ENCODE measurements at regions not wholly inside any gene's neighbourhood (a gene's known extent, or its start where the extent isn't known, plus 50 kb on each side); places are given as distances from the start of the nearest gene placed in this dataset.
A peak's percentile ranks its signal among the peaks of the same experiment; 100 is the strongest.
"Not testable (repeated sequence)": the region's sequence is repeated elsewhere in the genome, so short reads cannot be mapped to it uniquely, and the experiment has no call there.

DNA sequence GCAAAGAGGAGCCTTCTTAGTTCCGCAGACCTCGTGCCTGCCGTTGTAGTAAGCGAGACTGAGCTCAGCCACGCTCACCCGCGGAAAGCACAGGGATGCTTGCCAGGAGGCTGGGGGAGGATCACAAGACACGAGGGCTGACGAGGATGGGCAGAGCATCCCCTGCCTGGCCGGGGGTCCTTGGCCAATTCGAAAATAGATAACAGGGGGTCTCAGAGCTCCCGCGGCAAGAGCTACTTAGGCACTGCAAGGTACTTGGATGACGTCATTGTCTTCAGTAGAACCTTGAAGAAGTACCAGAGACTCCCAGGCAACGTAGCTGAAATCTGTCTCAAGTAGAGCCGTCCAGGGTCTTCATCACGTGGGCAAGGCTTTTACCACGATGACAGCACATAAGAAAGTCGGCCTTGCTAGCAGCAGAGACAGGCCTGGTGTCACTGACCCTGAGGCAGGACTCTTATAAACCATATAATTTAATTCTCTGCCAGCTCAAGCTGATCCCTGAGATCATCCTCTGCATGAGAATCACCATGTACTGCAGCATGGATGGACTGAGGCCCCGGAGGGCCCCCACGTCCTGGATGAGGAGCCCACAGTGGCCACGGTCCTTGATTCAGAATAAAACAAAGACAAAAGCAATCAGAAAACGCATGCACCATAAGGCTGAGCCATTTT lies 81.9 kb downstream of the TMEM18 start:
- DNase-seq: no peak

DNA sequence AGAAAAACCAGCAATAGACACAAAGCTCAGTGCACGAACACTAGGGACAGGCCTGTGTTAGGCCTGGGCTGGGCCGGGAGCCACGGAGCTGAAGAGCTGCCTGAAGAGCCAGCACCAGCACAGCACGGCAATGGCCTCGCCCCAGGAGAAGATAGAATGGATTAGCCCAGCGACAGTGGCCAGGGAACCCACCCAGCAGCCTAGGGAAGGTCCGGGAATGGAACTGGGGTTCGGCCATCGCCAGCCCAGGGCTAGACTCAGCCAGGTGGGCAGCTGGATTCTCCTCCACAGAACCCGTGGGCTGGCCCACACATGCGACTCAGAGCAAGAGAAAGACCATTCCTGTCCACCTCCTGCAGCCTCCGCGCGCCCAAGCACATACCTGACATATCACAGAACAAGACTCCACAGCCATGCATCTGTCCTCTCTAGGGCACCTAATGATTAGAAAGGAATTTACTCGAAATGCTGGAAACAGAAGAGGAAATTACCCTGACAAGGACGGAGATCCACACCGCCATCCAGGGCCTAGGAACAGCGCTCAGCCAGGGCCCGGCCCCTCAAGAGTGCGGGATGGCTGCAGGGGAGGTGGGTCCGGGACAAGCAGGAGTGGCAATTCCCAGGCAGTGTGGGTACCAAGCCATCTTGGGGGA lies 82.8 kb downstream of the TMEM18 start:
- no peak for DNase-seq

- no peak for DNase-seq
Measured at GRCh38 chr2:593356-594026, 83.7 kb downstream of the TMEM18 start.

- no peak for DNase-seq
Measured at GRCh38 chr2:592737-593136, 84.5 kb downstream of the TMEM18 start.

DNA sequence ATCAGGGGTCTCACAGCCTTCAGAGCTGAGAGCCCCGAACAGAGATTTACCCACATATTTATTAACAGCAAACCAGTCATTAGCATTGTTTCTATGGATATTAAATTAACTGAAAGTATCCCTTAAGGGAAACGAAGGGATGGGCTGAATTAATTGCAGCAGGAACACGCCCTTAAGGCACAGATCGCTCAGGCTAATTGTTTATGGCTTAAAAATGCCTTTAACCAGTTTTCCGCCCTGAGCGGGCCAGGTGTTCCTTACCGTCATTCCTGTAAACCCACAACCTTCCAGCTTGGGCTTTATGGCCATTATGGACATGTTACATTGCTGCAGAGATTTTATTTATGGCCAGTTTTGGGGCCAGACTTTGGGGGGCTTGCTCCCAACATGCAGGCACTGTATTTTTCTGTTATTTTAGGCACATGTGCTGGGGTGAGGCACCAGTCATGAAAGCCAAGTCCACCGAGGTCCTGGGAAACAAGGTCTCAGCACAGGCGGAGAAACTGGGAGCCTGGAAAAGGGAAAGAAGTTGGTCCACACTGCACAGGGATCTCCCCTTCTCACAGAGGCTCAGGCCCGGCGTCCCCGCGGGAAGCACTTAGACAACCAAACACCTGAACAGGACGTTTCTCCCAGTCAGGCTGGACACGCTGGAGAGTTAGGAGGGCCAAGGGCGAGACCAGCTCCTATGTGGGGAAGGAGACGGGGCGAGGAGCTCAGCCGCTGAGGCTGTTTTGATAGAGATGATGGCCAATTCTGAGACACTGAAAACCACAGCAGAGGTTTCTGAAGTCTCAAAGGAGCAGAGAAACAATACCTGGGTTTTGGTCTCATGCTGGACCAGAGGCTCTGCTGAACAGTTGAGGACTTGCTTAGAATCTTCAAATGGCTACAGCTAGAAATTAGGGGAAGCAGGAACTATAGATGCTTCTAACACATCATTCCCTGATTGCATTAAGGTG lies 86.7 kb downstream of the TMEM18 start:
- DNase-seq: no peak

- DNase-seq: no peak
Measured at GRCh38 chr2:589281-590130, 87.7 kb downstream of the TMEM18 start.

DNA sequence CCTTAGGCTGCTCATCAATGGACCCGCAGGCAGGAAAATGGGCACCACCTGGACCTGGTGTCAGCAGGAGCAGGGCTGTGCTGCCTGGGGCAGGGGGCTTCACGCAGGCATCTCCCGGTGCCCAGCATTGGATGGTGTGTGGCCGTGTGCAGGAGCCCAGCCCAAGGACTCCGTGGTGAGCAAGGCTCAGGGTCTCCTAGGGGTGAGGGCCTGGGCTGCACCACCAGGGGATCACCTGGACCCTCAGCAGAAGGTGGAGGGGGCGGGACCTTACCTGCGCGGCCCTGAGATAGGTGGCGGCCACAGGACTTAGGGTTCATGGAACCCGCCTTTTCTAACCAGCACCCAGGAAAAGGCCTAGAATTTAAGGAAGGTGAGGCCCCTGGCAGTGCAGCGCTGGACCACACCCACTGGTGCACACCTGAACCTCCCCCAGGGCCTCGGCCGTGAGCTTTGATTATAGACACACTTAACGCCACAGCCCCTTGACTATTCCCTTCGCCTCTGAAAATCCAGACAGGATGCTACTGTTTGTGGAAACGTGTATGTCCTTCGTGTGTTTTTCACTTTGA lies 89.0 kb downstream of the TMEM18 start:
- DNase-seq: no peak

DNA sequence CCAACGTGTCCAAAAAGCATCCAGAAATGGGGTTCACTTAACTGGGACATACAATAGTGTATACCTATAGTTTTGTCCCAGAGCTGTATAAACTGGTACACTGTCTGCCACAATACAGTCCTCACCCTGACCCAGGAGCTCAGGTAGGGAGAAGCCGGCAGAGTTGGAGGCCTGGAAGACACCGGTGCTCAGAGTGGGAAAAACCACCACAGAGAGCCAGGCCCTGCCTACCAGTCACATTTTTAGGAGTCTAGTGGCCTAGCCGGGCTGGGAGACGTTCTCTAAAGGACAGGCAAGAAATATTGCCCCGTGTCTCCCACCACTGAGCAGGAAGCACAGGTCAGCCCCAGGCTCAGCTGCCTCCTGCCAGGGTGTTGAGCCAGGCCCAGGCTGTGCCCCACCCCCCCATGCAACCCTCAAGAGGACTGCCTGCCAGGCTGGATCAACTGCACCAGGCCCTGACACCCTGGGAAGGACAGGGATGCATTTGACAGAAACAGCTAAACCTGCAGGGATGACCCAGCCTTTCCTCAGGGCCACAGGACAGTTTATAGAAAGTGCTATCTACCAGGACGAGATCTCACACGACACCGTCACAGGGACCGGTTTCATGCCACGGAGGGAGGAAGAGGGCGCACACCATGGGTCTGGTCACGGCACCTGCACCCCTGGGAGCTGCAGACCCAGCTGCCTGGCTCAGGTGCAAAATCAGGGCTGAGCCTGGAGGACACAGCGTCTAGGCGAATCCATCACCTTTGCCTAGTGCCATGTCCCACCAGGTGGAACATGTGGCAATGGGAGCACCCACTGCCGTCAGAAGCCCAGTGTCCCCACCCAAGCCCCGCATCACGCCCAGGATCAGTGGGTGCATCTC lies 89.9 kb downstream of the TMEM18 start:
- no peak for DNase-seq

- no peak for DNase-seq
Measured at GRCh38 chr2:586641-587076, 90.5 kb downstream of the TMEM18 start.

DNA sequence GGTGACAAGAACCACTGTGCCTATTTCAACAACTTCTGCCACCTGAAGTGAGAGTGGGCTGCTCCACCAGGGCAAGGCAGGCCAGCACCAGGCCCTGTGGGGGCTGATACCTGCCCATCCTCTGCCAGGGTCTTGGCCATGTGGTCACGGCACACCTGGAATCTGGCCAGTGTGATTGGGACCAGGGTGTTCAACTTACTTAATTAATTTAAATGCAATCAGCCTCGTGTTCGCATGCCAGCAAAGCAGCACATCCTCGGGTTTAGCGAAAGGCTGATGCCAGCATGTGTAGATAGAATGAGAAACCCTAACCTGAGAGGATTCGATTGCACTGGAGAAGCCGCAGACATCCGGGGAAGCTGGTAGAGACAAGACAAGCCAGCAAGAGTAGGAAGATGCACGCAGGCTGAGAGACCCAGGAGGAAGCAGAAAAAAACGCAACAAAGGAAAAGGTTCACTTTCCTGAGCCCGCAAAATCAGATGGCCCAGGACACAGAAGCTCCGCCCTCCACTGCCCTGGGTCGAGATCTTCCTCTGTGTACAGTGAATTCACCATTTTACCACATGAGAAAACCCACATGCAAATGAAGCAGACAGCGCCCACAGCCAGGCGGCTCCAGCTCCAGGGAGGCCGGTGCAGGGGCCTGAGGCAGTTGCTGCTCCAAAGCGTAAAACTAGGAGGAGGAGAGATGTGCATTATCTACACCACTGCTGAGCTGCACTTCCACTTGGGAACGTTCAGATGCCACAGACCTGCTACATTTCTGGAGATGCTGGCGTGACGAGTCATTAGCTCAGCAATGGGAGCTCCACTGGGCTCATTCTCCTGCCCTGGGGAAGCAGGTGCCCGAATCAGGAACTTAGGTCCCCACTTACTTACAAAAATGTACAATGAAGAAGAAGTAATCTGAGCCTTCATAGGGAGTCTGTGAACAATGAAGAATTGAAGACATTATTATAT lies 92.1 kb downstream of the TMEM18 start:
- peak in 1 of 4 experiments; percentile 13 for DNase-seq

DNA sequence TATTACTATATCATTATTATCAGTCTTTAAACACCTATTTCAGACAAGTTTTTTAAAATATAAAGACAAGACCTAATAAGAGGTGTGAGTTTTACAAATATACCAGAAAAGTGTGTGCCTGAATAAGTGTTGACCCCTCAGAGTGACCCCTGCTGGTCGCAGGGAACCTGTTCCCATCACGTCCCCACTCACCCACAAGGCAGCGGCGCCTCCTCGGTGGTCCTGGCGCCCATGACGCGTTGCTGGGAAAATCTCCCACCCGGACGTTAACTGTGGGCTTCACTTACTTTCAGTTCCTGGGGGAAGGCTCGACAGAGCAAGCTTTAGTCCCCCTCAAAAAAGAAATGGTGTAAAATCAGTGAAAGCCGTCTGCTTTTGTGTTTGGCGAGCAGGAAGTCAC lies 93.5 kb downstream of the TMEM18 start:
- DNase-seq: no peak

DNA sequence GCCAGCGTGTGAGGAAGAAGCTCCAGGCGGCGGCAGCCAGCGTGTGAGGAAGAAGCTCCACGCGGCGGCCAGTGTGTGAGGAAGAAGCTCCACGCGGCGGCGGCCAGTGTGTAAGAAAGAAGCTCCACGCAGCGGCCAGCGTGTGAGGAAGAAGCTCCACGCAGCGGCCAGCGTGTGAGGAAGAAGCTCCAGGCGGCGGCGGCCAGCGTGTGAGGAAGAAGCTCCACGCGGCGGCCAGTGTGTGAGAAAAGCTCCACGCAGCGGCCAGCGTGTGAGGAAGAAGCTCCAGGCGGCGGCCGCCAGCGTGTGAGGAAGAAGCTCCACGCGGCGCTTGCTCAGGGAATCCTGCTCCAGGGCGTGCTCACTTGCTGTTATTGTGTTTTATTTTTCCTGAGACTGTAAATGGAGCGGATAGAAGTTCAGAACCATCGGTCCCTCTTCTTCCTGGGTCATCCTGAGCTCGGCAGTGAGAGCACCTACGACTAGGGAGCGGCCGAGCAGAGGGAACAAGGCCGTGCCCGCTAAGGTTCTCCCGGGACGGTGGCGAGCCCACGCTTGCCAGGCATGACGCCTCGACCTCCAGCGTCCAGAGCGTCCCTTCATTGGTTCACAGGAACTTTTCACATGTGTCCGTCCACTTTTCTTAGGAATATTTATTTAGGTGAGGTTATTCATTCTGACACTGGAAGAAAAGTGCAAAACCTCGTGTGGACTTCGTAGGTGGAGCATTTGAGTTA lies 94.2 kb downstream of the TMEM18 start:
- no peak for DNase-seq

DNA sequence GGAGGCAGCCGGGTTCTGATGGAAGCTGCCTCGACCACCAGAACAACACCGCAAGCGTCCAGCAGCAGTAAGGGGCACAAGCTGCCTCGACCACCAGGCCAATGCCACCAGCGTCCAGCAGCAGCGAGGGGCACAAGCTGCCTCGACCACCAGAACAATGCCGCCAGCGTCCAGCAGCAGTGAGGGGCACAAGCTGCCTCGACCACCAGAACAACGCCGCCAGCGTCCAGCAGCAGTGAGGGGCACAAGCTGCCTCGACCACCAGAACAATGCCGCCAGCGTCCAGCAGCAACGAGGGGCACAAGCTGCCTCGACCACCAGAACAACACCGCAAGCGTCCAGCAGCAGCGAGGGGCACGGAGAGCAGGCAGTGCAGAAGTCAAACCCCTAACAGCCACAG lies 94.9 kb downstream of the TMEM18 start:
- not testable (repeated sequence) for DNase-seq

- no peak for DNase-seq
Measured at GRCh38 chr2:579961-580360, 97.2 kb downstream of the TMEM18 start.

DNA sequence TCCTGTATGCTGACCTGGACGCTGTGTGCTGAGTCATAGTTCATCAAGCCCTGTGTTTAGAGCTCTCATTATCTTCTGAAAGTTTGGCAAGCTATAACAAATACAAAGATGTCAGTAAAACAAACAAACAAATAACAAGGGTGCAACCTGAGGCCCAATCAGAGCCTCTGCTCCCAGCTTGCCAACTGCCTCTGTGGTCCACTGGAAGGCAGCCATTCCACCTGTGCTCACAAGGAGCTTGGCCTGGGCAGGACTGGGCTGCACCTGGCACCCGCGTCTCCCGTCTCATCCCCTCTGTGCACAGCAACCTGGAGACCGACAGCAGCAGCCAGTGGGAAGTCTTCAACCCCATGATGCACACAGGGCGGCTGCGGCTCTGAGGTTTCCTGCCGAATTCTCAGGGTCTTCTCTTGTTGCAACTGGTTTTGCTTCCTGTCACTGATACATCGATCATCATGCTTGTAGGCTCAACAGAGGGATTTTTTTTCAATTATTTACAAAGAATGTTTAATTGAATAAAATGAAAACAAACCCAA lies 97.8 kb downstream of the TMEM18 start:
- DNase-seq: no peak

GRCh38 chr2:576292-576691 lies 100.9 kb downstream of the TMEM18 start:
- DNase-seq: no peak

DNA sequence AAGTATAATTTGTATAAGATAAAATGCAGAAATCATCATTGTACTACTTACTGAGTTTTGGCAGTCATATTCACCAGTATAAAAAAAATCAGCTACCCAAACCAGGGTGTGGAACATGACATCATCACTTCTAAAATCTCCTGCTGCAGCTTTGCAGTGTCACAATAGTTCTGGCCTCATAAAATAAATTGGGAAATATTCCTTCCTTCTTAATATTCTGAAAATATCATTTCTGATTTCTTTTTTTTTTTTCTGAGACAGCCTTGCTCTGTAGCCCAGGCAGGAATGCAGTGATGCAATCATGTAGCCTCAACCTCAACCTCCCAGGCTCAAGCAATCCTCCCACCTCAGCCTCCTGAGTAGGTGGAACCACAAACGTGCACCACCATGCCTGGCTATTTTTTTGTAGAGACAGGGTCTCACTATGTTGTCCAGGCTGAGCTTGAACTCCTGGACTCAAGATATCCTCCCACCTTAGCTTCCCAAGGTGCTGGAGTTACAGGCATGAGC lies 101.4 kb downstream of the TMEM18 start:
- DNase-seq: no peak

Measured in activated naive CD4-positive, alpha-beta T cell (primary cell).